ENCODE measurements at regions not wholly inside any gene's neighbourhood (a gene's known extent, or its start where the extent isn't known, plus 50 kb on each side); places are given as distances from the start of the nearest gene placed in this dataset.
"Not testable (repeated sequence)": the region's sequence is repeated elsewhere in the genome, so short reads cannot be mapped to it uniquely, and the experiment has no call there.

DNA sequence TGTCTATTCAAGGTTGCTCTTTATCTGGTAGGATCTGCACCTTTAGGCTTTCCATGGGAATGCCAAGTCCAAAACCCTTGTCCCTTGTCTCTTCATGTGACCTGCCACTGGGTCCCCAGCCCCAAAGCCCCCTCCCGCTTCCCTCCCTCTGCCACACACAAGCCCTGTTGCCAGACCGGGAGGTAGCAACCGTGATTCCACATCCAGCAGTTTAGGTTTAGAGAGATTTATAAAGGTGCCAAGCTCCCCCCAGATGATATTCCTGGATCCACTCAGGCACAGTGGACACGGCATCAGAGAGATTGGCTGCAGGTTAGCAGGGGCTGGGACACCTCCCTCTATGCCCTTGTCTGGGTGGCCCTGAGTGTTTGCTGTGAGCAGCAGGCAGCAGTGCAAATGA is 504.7 kb downstream of the CCDC171 start:
- H3K27ac Mint-ChIP-seq = peak overlapping the region; percentile 43
- H3K27me3 Mint-ChIP-seq (ENCODE audit: low read depth, poor library complexity) = peaks cover 12% of the 10 kb centered on the region
- no peak for TF ChIP-seq CTCF (IDR thresholded peaks at IDR 0.05)
- no peak overlapping the region for H3K4me3 Mint-ChIP-seq
- H3K9me3 Mint-ChIP-seq = peaks cover 4% of the 10 kb centered on the region
- H3K4me1 Mint-ChIP-seq = peaks cover 32% of the 10 kb centered on the region
- peaks cover 4% of the 10 kb centered on the region for H3K36me3 Mint-ChIP-seq (ENCODE audit: low read depth)
- no peak for DNase-seq

GRCh38 chr9:16058131-16058549 is 505.3 kb downstream of the CCDC171 start:
- TF ChIP-seq CTCF (IDR thresholded peaks at IDR 0.05) = no peak
- H3K36me3 Mint-ChIP-seq (ENCODE audit: low read depth) = peaks cover 4% of the 10 kb centered on the region
- H3K4me1 Mint-ChIP-seq = peaks cover 27% of the 10 kb centered on the region
- peak overlapping the region; percentile 83 for H3K27ac Mint-ChIP-seq
- no peak for DNase-seq
- H3K27me3 Mint-ChIP-seq (ENCODE audit: low read depth, poor library complexity) = peaks cover 12% of the 10 kb centered on the region
- peaks cover 4% of the 10 kb centered on the region for H3K9me3 Mint-ChIP-seq
- H3K4me3 Mint-ChIP-seq = peak overlapping the region; percentile 29

DNA sequence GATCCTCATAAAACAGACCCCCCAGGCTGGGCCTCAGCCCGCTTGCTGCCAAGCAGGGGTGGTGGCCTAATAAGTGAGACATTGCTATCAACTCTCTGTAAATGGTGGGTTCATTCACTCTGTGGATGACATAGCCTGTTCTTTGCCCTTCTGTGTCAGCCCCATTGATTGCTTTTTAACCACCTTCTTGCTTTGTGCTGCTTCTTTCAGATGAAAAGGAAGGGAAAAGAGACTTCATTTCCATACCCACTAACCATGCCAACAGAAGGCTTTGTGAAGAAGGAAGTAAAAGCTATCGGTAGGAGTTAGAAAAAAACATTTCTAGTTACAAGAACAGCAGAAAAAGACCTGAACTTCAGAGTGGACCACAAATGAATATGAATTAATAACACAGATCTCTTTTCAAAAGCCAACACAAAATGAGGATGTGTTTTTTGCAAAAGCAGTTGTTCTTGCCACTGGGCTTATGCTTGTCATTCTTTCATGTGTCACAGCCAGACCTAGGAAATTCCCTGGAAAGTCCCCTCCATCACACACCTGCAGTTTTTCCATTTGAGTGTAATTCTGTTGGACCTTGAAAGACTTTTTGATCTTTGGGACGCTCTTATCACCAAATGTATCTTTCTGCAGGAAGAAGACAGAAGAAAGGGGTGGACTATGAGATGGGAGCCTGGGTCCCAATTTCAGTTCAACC is 507.7 kb downstream of the CCDC171 start:
- no peak for DNase-seq
- Mint-ChIP-seq H3K36me3 (ENCODE audit: low read depth) (peaks cover 4% of the 10 kb centered on the region), H3K4me3 (no peak overlapping the region), H3K27me3 (ENCODE audit: low read depth, poor library complexity) (peaks cover 4% of the 10 kb centered on the region), H3K4me1 (peaks cover 43% of the 10 kb centered on the region), H3K27ac (no peak overlapping the region), H3K9me3 (peaks cover 4% of the 10 kb centered on the region)
- TF ChIP-seq CTCF (IDR thresholded peaks at IDR 0.05) = no peak

GRCh38 chr9:16062542-16063240 is 509.8 kb downstream of the CCDC171 start:
- no peak overlapping the region for H3K4me3 Mint-ChIP-seq
- H3K9me3 Mint-ChIP-seq = peaks cover 8% of the 10 kb centered on the region
- H3K36me3 Mint-ChIP-seq (ENCODE audit: low read depth) = peaks cover 4% of the 10 kb centered on the region
- no peak for TF ChIP-seq CTCF (IDR thresholded peaks at IDR 0.05)
- H3K27me3 Mint-ChIP-seq (ENCODE audit: low read depth, poor library complexity) = peaks cover 2% of the 10 kb centered on the region
- no peak overlapping the region for H3K27ac Mint-ChIP-seq
- DNase-seq = no peak
- peaks cover 35% of the 10 kb centered on the region for H3K4me1 Mint-ChIP-seq

DNA sequence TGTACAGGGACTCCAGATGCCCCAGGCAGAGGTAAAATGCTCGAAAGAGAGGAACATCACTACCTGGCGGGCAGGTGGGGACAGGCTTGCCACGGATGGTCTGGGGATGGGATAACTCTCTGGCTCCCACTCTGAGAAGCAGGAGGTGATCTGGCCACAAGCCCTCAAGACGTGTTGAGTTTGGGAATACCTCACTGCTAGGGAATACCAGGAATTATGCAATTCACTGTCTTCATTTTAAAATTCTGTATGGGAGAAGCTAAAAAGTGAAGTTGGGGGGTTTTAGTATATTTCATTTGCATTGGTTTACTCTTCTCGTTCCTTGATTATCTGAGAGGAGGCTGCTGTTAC is 510.4 kb downstream of the CCDC171 start:
- no peak for TF ChIP-seq CTCF (IDR thresholded peaks at IDR 0.05)
- peaks cover 10% of the 10 kb centered on the region for H3K9me3 Mint-ChIP-seq
- H3K4me3 Mint-ChIP-seq = no peak overlapping the region
- H3K27me3 Mint-ChIP-seq (ENCODE audit: low read depth, poor library complexity) = peaks cover 2% of the 10 kb centered on the region
- peaks cover 4% of the 10 kb centered on the region for H3K36me3 Mint-ChIP-seq (ENCODE audit: low read depth)
- peaks cover 30% of the 10 kb centered on the region for H3K4me1 Mint-ChIP-seq
- no peak overlapping the region for H3K27ac Mint-ChIP-seq
- DNase-seq = no peak

DNA sequence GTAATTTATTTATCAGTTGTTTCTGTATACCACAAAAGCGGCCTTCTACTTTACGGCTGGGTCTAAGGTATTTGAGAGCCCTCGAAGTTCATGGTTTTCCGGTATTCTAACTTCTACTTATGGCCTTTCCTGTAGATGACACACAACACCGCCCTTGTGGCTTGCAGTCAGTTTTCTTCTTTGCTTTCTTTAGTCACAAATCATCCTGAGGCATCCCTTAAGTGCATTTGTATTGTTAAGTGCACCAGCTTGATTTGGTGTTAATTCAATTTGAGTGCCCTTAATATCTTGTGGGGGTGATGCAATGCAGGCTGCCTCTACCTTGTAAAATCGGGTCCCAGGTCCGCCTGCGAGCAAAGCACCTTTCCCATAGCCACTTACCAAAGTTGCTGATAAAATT is 511.9 kb downstream of the CCDC171 start:
- H3K9me3 Mint-ChIP-seq = peaks cover 10% of the 10 kb centered on the region
- no peaks in the 10 kb centered on the region for H3K36me3 Mint-ChIP-seq (ENCODE audit: low read depth)
- no peak overlapping the region for H3K27ac Mint-ChIP-seq
- no peak for DNase-seq
- H3K4me3 Mint-ChIP-seq = no peak overlapping the region
- no peak for TF ChIP-seq CTCF (IDR thresholded peaks at IDR 0.05)
- peaks cover 7% of the 10 kb centered on the region for H3K27me3 Mint-ChIP-seq (ENCODE audit: low read depth, poor library complexity)
- H3K4me1 Mint-ChIP-seq = peaks cover 31% of the 10 kb centered on the region

DNA sequence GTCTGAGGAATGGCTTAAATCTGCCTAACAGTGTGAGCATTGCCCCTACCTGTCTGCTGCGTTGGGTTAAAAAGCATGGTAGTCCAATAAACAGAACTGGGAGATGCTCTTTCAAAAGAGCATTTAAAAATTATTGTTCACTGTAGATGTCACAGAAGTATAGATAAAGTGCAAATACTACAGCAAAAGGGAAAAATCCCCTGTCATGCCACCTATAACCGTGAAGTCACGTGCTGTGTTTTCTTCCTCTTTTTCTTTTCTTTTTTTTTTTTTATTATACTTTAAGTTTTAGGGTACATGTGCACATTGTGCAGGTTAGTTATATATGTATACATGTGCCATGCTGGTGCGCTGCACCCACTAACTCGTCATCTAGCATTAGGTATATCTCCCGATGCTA is 513.4 kb downstream of the CCDC171 start:
- not testable (repeated sequence) for DNase-seq; H3K9me3 Mint-ChIP-seq; H3K27me3 Mint-ChIP-seq (ENCODE audit: low read depth, poor library complexity); H3K36me3 Mint-ChIP-seq (ENCODE audit: low read depth); H3K27ac Mint-ChIP-seq; H3K4me3 Mint-ChIP-seq
- peaks cover 40% of the 10 kb centered on the region for H3K4me1 Mint-ChIP-seq

Measured in nephron progenitor cell (in vitro differentiated cells).